PC-9 (cell line): ENCODE measurements at regions not wholly inside any gene's neighbourhood (a gene's known extent, or its start where the extent isn't known, plus 50 kb on each side); places are given as distances from the start of the nearest gene placed in this dataset.

Experiments
- BruUV-seq: library from RNA; stranded (reverse); fragments of 400-500 nt; replicated peaks from 2 replicates; lab custom pipeline; 2021; lab: Mats Ljungman, UMichigan
- CTCF ChIA-PET: fragments of 300-600 bp; sonication (Branson Sonifier 250); formaldehyde crosslinking; loops from one replicate; lab custom pipeline; 2022; ENCODE audit warnings: antibody characterized with exemption; lab: Charles Lee
- POLR2A ChIA-PET: fragments of 300-600 bp; sonication (Branson Sonifier 250); formaldehyde crosslinking; loops from one replicate; lab custom pipeline; 2022; ENCODE audit warnings: antibody characterized with exemption; ENCODE audit not compliant: unreplicated experiment; lab: Charles Lee
- DNase-seq, 2 experiments: peaks; one replicate each; pipeline versions ENCODE4 v3.0.0 to v3.0.0-alpha.2; 2015 to 2022; ENCODE audit warnings: mixed read lengths in 1 of 2
- H2AFZ ChIP-seq: fragments of 200-600 bp; sonication (generic); 2 replicates; pipeline ENCODE4 v1.8.1; 2017; ENCODE audit warnings: antibody characterized with exemption
- H3F3A ChIP-seq: fragments of 200-600 bp; sonication (generic); 2 replicates; pipeline ENCODE4 v1.8.1; 2017; ENCODE audit warnings: antibody characterized with exemption, mild to moderate bottlenecking, low read depth; ENCODE audit not compliant: insufficient read depth
- H3K27ac ChIP-seq: fragments of 200-600 bp; sonication (generic); 2 replicates; pipeline ENCODE4 v1.6.1; 2016; ENCODE audit warnings: mixed run types
- H3K27me3 ChIP-seq: fragments of 200-600 bp; sonication (generic); 2 replicates; pipeline ENCODE4 v1.6.1; 2016; ENCODE audit warnings: low read depth, mixed run types; ENCODE audit not compliant: insufficient read depth
- H3K36me3 ChIP-seq: fragments of 200-600 bp; sonication (generic); 2 replicates; pipeline ENCODE4 v1.6.1; 2016; ENCODE audit warnings: low read depth, mixed run types
- H3K4me1 ChIP-seq: fragments of 200-600 bp; sonication (generic); replicated peaks from 2 replicates; pipeline ENCODE4 v1.6.1; 2016; ENCODE audit warnings: mixed run types; ENCODE audit not compliant: insufficient read depth
- H3K4me2 ChIP-seq: fragments of 200-600 bp; sonication (generic); 2 replicates; pipeline ENCODE4 v1.6.1; 2017; ENCODE audit warnings: mixed run types
- H3K4me3 ChIP-seq: fragments of 200-600 bp; sonication (generic); 2 replicates; pipeline ENCODE4 v1.6.1; 2016; ENCODE audit warnings: mixed run types
- H3K79me2 ChIP-seq: fragments of 200-600 bp; sonication (generic); 2 replicates; pipeline ENCODE4 v1.6.1; 2017; ENCODE audit warnings: low read depth, mixed run types
- H3K9me2 ChIP-seq: fragments of 200-600 bp; sonication (generic); 2 replicates; pipeline ENCODE4 v1.8.1; 2017; ENCODE audit warnings: mild to moderate bottlenecking; ENCODE audit not compliant: insufficient read depth
- H3K9me3 ChIP-seq: fragments of 200-600 bp; sonication (generic); 2 replicates; pipeline ENCODE4 v1.8.1; 2016; ENCODE audit warnings: low read depth; ENCODE audit not compliant: insufficient read depth
- H4K20me1 ChIP-seq: fragments of 200-600 bp; sonication (generic); 2 replicates; pipeline ENCODE4 v1.8.1; 2017; ENCODE audit not compliant: insufficient read depth
- CTCF ChIP-seq: fragments of 200-600 bp; sonication (generic); conservative IDR thresholded peaks from 2 replicates; pipeline ENCODE4 v1.6.1; 2017; ENCODE audit warnings: mixed run types, antibody characterized with exemption, mild to moderate bottlenecking, moderate library complexity
- EZH2 ChIP-seq: fragments of 200-600 bp; sonication (generic); IDR thresholded peaks from 2 replicates; pipeline ENCODE4 v1.8.0; 2017; ENCODE audit warnings: antibody characterized with exemption, low read depth
- intact Hi-C: fragments of 100-400 bp; cut with micrococcal nuclease; formaldehyde crosslinking; loops from one replicate; pipeline ENCODE4 v1.10.0; 2022; ENCODE audit not compliant: unreplicated experiment

GRCh38 chr18:5068851-5069250 lies 128.2 kb downstream of the AKAIN1 start:
- H3K79me2 ChIP-seq: no peaks in the 10 kb centered on the region
- no peak overlapping the region for H3K4me3 ChIP-seq
- ChIA-PET POLR2A (no interaction called here), CTCF (no interaction called here)
- intact Hi-C loops: no loop called here
- no peak for DNase-seq
- no peaks in the 10 kb centered on the region for H3K36me3 ChIP-seq
- TF ChIP-seq EZH2: no peak
- TF ChIP-seq CTCF: no peak
- no peak overlapping the region for H3K27ac ChIP-seq
- no peaks in the 10 kb centered on the region for H3F3A ChIP-seq
- no peak overlapping the region for H2AFZ ChIP-seq
- no peaks in the 10 kb centered on the region for H3K27me3 ChIP-seq
- H3K4me2 ChIP-seq: no peak overlapping the region
- H3K9me2 ChIP-seq: no peaks in the 10 kb centered on the region
- no TSS peak for BruUV-seq
- H3K9me3 ChIP-seq: no peaks in the 10 kb centered on the region
- H3K4me1 ChIP-seq: no peaks in the 10 kb centered on the region
- H4K20me1 ChIP-seq: no peaks in the 10 kb centered on the region

- DNase-seq: no peak
- CTCF ChIA-PET: no interaction called here
Observed at GRCh38 chr18:5066380-5066977, 130.6 kb downstream of the AKAIN1 start.

GRCh38 chr18:5065615-5066014 lies 131.4 kb downstream of the AKAIN1 start:
- no peaks in the 10 kb centered on the region for H3K36me3 ChIP-seq
- no peaks in the 10 kb centered on the region for H3K79me2 ChIP-seq
- intact Hi-C loops: no loop called here
- H3K27me3 ChIP-seq: 0 out of 2 replicates have a peak, but pooled peaks cover 1% of the 10 kb centered on the region
- H3K4me1 ChIP-seq: no peaks in the 10 kb centered on the region
- H3K9me2 ChIP-seq: no peaks in the 10 kb centered on the region
- no TSS peak for BruUV-seq
- no peaks in the 10 kb centered on the region for H4K20me1 ChIP-seq
- ChIA-PET POLR2A (no interaction called here), CTCF (no interaction called here)
- no peak overlapping the region for H3K4me2 ChIP-seq
- no peak overlapping the region for H3K27ac ChIP-seq
- no peaks in the 10 kb centered on the region for H3F3A ChIP-seq
- TF ChIP-seq CTCF (no peak), EZH2 (no peak)
- no peaks in the 10 kb centered on the region for H3K9me3 ChIP-seq
- H3K4me3 ChIP-seq: no peak overlapping the region
- no peak overlapping the region for H2AFZ ChIP-seq
- DNase-seq: no peak

More at GRCh38 chr18:5066380-5066977, 130.6 kb downstream of the AKAIN1 start:
- Histone ChIP-seq H3K79me2 (no peaks in the 10 kb centered on the region), H3K36me3 (no peaks in the 10 kb centered on the region), H4K20me1 (no peaks in the 10 kb centered on the region), H3K4me2 (no peak overlapping the region), H3K27me3 (no peaks in the 10 kb centered on the region), H2AFZ (no peak overlapping the region), H3K4me3 (no peak overlapping the region), H3F3A (no peaks in the 10 kb centered on the region), H3K4me1 (no peaks in the 10 kb centered on the region), H3K9me3 (no peaks in the 10 kb centered on the region), H3K9me2 (no peaks in the 10 kb centered on the region), H3K27ac (no peak overlapping the region)
- intact Hi-C loops: no loop called here
- POLR2A ChIA-PET: no interaction called here
- BruUV-seq: no TSS peak
- TF ChIP-seq CTCF (peak; percentile 33; the same call in 1 of the 2 replicates), EZH2 (no peak)
